ENCODE measurements at regions not wholly inside any gene's neighbourhood (a gene's known extent, or its start where the extent isn't known, plus 50 kb on each side); places are given as distances from the start of the nearest gene placed in this dataset.
"Not testable (repeated sequence)": the region's sequence is repeated elsewhere in the genome, so short reads cannot be mapped to it uniquely, and the experiment has no call there.

GRCh38 chr7:65177041-65177440 is 170.6 kb upstream of the ERV3-1 start:
- DNase-seq; intact Hi-C loops (cut with DNase I; ENCODE audit: low total_unique reads); H3K4me3 ChIP-seq: not testable (repeated sequence)

GRCh38 chr7:65150105-65150504 is 143.6 kb upstream of the ERV3-1 start:
- H3K36me3 ChIP-seq; intact Hi-C loops (cut with DNase I; ENCODE audit: low total_unique reads); H3K27ac ChIP-seq; H3K9me3 ChIP-seq; DNase-seq; H3K4me3 ChIP-seq; H3K27me3 ChIP-seq; H3K4me1 ChIP-seq: not testable (repeated sequence)

More at GRCh38 chr7:65177041-65177440, 170.6 kb upstream of the ERV3-1 start:
- H3K36me3 ChIP-seq, H3K9me3 ChIP-seq, H3K4me1 ChIP-seq, H3K27ac ChIP-seq, H3K27me3 ChIP-seq: not testable (repeated sequence)

GRCh38 chr7:65146118-65146914 is 139.8 kb upstream of the ERV3-1 start:
- intact Hi-C loops (cut with DNase I; ENCODE audit: low total_unique reads); H3K36me3 ChIP-seq; H3K9me3 ChIP-seq; H3K4me3 ChIP-seq; H3K27ac ChIP-seq; DNase-seq; H3K4me1 ChIP-seq; H3K27me3 ChIP-seq: not testable (repeated sequence)

DNA sequence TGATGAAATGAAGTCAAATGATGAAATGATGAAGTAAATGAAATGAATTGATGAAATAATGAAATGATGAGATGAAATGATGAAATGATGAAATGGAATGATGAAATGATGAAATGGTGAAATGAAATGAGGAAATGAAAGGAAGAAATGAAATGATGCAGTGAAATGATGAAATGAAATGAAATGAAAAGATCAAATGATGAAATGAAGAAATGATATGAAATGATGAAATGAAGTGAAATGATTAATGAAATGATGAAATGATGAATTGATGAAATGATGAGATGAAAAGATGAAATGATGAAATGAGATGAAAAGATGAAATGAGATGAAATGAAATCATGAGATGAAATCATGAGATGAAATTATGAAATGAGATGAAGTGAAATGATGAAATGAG is 139.2 kb upstream of the ERV3-1 start:
- intact Hi-C loops (cut with DNase I; ENCODE audit: low total_unique reads): not testable (repeated sequence)

GRCh38 chr7:65145008-65145407 is 138.5 kb upstream of the ERV3-1 start:
- intact Hi-C loops (cut with DNase I; ENCODE audit: low total_unique reads): not testable (repeated sequence)

More for the DNA sequence above, 139.2 kb upstream of the ERV3-1 start:
- not testable (repeated sequence) for DNase-seq, H3K27ac ChIP-seq, H3K9me3 ChIP-seq, H3K36me3 ChIP-seq, H3K27me3 ChIP-seq, H3K4me3 ChIP-seq, H3K4me1 ChIP-seq

GRCh38 chr7:65144557-65144956 is 138.1 kb upstream of the ERV3-1 start:
- H3K9me3 ChIP-seq; H3K36me3 ChIP-seq; H3K4me1 ChIP-seq; H3K27me3 ChIP-seq; H3K4me3 ChIP-seq; DNase-seq; H3K27ac ChIP-seq; intact Hi-C loops (cut with DNase I; ENCODE audit: low total_unique reads): not testable (repeated sequence)

More at GRCh38 chr7:65145008-65145407, 138.5 kb upstream of the ERV3-1 start:
- not testable (repeated sequence) for H3K4me1 ChIP-seq, H3K4me3 ChIP-seq, DNase-seq, H3K9me3 ChIP-seq, H3K27ac ChIP-seq, H3K27me3 ChIP-seq, H3K36me3 ChIP-seq

DNA sequence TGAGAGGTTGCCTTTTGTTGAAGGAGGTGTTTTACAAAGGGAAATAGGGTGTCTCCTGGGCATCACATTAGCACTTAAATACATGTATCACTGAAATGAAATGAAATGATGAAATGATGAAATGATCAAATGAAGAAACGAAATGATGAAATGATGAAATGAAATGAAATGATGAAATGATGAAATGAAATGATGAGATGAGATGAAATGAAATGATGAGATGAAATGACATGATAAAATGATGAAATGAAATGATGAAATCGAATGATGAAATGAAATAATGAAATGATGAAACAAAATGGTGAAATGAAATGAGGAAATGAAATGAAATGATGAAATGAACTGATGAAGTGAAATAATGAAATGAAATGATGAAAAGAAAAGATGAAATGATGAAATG is 137.6 kb upstream of the ERV3-1 start:
- H3K27ac ChIP-seq; H3K9me3 ChIP-seq; H3K4me3 ChIP-seq; H3K4me1 ChIP-seq; H3K27me3 ChIP-seq; H3K36me3 ChIP-seq; DNase-seq; intact Hi-C loops (cut with DNase I; ENCODE audit: low total_unique reads): not testable (repeated sequence)

DNA sequence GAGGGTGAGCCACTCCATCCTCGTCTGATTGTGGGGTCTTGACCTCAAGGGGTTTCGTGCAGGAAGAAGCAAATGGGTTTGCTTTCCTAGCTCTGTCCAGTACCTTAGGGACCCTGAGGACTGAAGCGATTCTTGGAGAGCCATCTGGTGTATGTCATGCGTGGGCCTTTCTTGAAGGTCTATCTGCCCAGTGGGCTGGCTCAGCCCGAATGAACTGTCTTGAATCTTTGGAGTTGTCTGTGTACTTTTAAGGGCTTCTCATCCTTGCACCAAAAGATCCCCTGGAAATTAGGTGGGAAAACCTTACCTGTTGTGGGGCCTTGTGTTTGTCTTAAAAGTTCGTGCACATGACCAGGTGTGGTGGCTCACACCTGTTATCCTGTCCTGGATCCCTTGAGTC is 135.4 kb upstream of the ERV3-1 start:
- H3K9me3 ChIP-seq; intact Hi-C loops (cut with DNase I; ENCODE audit: low total_unique reads): not testable (repeated sequence)

GRCh38 chr7:65141405-65141778 is 134.9 kb upstream of the ERV3-1 start:
- H3K9me3 ChIP-seq; intact Hi-C loops (cut with DNase I; ENCODE audit: low total_unique reads); H3K4me1 ChIP-seq; H3K4me3 ChIP-seq; H3K27me3 ChIP-seq; H3K36me3 ChIP-seq; DNase-seq; H3K27ac ChIP-seq: not testable (repeated sequence)

More for the DNA sequence above, 135.4 kb upstream of the ERV3-1 start:
- not testable (repeated sequence) for H3K4me1 ChIP-seq, H3K36me3 ChIP-seq, H3K27me3 ChIP-seq, DNase-seq, H3K27ac ChIP-seq, H3K4me3 ChIP-seq

DNA sequence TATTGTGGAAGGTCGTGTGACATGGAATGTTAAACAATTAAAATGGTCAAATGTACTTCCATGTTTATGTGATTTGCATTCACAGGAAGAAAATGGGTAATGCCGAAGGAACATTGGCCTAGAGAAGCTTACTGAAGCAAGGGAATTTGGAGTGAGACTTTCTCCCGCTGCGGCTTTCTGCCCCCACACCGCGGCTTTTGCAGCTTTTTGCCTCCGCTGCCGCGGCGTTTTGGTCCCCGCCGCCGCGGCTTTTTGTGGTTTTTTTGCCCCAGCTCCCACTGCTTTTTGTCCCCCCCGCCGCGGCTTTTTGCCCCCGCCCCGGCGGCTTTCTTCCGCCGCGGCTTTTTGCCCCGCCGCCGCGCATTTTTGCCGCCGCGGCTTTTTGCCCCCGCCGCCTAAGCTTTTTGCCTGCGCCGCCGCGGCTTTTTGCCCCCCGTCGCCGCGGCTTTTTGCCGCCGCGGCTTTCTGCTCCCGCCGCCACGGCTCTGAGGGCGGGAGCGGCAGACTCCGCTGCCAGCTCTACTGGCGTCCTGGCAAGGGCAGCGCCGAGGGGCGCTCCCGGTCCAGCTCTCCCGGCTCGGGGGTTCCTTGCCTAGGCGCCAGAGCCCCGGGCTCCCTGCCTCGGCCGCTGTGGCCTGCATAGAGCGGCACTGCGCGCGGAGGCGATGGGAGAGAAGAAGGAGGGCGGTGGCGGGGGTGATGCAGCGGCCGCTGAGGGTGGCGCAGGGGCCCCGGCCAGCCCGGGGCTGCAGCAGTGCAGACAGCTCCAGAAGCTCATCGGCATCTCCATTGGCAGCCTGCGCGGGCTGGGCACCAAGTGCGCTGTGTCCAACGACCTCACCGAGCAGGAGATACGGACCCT is 134.3 kb upstream of the ERV3-1 start:
- intact Hi-C loops (cut with DNase I; ENCODE audit: low total_unique reads); H3K4me3 ChIP-seq; H3K4me1 ChIP-seq; H3K27ac ChIP-seq; DNase-seq; H3K9me3 ChIP-seq; H3K36me3 ChIP-seq; H3K27me3 ChIP-seq: not testable (repeated sequence)

GRCh38 chr7:65136850-65137249 is 130.4 kb upstream of the ERV3-1 start:
- H3K36me3 ChIP-seq; H3K27me3 ChIP-seq; H3K27ac ChIP-seq; H3K4me1 ChIP-seq; H3K9me3 ChIP-seq; DNase-seq; H3K4me3 ChIP-seq; intact Hi-C loops (cut with DNase I; ENCODE audit: low total_unique reads): not testable (repeated sequence)

- H3K36me3 ChIP-seq; H3K27ac ChIP-seq; DNase-seq; H3K27me3 ChIP-seq; H3K4me3 ChIP-seq; H3K9me3 ChIP-seq; intact Hi-C loops (cut with DNase I; ENCODE audit: low total_unique reads); H3K4me1 ChIP-seq: not testable (repeated sequence)
These were observed 126.6 kb upstream of the ERV3-1 start for GRCh38 chr7:65133087-65133486.

- not testable (repeated sequence) for DNase-seq
These were observed 125.8 kb upstream of the ERV3-1 start for GRCh38 chr7:65132256-65132655.

More at GRCh38 chr7:65132256-65132655, 125.8 kb upstream of the ERV3-1 start:
- H3K4me3 ChIP-seq; H3K27ac ChIP-seq; intact Hi-C loops (cut with DNase I; ENCODE audit: low total_unique reads); H3K27me3 ChIP-seq; H3K4me1 ChIP-seq; H3K9me3 ChIP-seq; H3K36me3 ChIP-seq: not testable (repeated sequence)
